SU-DHL-6 (cell line): ENCODE measurements at regions not wholly inside any gene's neighbourhood (a gene's known extent, or its start where the extent isn't known, plus 50 kb on each side); places are given as distances from the start of the nearest gene placed in this dataset.

ENCODE experiments used
- EZH2phosphoT487 ChIP-seq: fragments of 200-600 bp; sonication (generic), shearing (Covaris generic); conservative IDR thresholded peaks from 2 replicates; pipeline ENCODE4 v1.6.1; 2018; ENCODE audit warnings: mild to moderate bottlenecking, antibody characterized with exemption, low read length, moderate library complexity, mixed read lengths
- TF ChIP-seq, protein P1 (sequence below): fragments of 200-600 bp; sonication (generic); IDR thresholded peaks from one replicate; pipeline ENCODE4 v1.5.1; 2017; ENCODE audit warnings: antibody characterized with exemption, mild to moderate bottlenecking, low read length, moderate library complexity; ENCODE audit not compliant: insufficient read depth, poor library complexity, severe bottlenecking

DNA sequence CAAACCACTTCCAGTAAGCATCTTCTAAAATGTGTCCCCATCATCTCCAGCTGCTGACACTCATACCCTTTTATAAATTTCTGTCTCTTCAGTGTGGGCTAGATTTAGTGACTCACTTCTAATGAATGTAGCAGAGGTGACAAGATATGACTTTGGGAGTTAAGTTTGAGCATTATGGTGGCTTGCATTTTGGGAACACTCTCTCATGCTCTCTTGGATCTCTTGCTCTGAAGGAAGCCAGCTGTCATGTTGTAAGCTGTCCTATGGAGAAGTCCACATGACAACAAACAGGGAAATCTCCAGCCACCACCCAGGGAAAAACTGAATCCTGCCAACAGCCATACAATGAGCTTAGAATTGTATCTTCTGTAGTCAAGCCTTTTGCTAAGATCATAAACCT lies 691.3 kb upstream of the PCDH7 start:
- TF ChIP-seq, protein P1, sequence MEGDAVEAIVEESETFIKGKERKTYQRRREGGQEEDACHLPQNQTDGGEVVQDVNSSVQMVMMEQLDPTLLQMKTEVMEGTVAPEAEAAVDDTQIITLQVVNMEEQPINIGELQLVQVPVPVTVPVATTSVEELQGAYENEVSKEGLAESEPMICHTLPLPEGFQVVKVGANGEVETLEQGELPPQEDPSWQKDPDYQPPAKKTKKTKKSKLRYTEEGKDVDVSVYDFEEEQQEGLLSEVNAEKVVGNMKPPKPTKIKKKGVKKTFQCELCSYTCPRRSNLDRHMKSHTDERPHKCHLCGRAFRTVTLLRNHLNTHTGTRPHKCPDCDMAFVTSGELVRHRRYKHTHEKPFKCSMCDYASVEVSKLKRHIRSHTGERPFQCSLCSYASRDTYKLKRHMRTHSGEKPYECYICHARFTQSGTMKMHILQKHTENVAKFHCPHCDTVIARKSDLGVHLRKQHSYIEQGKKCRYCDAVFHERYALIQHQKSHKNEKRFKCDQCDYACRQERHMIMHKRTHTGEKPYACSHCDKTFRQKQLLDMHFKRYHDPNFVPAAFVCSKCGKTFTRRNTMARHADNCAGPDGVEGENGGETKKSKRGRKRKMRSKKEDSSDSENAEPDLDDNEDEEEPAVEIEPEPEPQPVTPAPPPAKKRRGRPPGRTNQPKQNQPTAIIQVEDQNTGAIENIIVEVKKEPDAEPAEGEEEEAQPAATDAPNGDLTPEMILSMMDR = no peak
- TF ChIP-seq EZH2phosphoT487 = no peak
